NCI-H1436 treated with DMSO at 0.1 percent for 48 hours (cell line): ENCODE measurements at regions not wholly inside any gene's neighbourhood (a gene's known extent, or its start where the extent isn't known, plus 50 kb on each side); places are given as distances from the start of the nearest gene placed in this dataset.

Source experiments
- DNase-seq: peaks from one replicate; lab custom pipeline; 2025; lab: John Stamatoyannopoulos, UW

DNA sequence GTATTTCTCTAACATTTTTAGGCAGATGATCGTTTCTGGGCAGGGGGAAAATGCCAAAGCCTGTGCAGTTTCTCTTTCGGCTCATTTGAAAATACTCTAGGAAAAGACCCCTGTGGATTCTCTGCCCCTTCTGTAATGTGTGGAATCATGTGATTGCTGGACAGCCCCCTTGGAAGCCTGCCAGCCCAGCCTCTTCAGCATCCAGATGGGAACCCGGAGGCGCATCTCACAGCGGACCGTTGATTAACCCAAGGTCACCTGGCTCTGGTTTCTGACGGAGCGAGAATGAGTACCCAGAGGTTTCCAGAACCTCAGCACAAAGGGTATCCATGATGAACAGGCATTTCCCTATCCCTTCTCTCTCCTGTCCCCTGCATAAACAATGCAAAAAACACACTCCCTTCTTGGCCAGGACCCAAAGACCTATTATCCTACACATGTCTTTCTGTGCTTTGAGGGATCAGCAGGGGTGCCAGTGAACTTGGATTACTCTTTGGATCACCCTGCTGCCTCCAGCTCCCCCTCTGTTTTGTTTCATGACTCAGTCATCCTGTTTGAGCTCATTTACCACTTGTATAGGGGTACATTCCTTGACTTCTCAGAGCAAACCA lies 957.1 kb upstream of the RBFOX1 start:
- no peak for DNase-seq

DNA sequence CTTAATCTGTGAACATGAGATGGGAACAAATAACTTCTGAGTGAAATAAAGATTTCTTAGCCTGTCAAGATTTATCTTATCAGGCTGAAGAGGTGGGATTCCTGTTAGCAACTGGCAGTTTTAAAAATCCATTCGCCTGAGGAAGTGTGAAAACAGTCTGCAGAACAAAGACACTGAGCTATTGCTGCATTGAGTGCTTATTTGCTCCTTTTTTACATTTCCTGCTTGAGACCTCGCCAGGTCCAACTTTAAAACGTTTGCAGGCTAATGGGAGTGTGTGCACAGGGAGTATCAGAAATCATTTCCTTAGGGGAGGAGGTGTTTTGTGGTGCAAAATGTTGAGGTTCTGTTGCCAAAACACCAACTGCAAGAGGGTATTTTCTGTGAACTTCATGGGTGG lies 957.8 kb upstream of the RBFOX1 start:
- no peak for DNase-seq

DNA sequence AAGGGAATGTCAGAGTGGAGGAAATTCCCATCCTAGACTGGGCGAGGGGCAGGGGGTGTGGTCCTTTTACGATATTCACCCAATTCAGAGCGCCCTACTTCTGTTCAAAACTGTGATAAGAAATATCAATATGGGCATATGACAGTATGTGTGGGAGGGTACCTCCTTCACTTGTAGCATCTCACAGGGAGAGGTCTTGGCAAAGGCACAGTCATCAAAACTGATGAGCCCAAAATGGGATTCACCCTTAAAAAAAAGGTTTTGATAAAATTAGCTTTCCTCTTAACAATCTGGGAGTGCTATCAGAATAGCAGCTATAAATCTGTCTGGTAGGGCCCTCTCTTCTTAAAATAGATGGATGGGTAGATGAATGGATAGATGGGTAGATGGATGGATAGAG lies 967.8 kb upstream of the RBFOX1 start:
- DNase-seq = no peak

DNA sequence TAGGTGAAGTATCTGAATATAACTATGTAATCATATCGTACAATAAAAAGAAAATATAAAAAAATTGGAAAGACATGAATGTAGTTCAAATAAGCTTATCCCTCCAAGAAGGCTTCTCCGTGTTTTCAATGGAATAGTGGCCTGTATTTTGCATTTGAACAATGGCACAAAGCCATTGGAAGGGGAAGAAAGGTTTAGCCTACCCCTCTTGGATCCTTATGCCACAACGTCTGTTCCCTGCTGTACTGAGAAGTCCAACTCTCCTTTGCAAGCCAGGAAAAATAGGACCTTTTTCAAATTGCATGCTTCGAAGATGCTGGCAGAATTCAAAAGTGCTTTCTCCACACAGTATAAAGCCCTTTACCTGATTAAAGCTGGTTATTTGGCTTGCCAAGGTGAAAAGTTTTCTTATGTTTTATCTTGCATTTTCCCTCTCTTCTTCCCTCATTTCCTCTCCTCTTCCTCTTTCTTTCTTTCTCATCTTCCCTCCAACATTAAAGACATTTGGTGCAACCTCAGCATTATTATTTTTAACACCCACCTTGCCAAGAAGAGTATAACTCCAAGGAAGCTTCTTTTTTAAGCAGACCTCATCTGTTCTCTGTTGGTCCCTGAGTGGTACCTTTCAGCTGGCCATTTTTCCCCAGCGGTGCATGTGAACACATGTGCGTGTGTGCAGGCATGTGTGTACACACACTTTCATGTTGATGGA lies 968.6 kb upstream of the RBFOX1 start:
- DNase-seq = no peak

DNA sequence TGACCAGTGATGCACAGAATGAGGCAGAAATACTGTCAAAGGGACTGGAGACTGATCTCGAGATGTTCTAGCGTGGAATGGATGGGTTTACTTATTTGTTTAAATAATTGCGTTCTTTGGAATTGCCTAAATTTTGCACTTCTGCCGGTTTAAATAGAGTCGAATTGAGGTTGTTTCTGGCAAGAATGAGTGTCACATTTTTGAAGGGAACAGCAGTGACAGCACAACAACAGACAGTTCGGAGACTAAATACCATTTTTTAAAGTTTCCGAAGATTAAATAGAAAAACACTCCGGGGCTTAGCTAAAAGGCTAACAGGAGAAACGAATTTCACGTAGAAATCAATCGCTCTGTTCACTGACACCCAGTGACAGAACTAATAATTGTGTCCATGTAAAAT lies 969.2 kb upstream of the RBFOX1 start:
- DNase-seq = no peak

DNA sequence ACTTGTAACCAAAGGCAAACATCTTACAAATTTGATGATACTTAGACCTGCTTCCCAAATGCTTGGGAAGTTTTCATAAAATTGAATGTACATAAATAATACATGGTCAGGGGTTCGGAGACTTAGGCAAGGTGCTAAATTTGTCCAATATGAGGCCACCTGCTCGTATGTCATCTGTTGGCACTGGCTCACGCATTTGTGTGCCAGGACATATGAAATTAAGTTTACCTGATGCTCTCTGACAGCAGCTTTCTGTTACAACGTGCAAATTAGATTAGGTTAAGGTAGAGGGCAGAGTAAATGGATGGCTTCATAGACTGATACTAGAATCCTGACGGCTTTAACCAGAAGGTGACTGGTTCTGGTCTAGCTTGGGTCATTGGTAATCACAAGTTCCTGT lies 970.3 kb upstream of the RBFOX1 start:
- no peak for DNase-seq

DNA sequence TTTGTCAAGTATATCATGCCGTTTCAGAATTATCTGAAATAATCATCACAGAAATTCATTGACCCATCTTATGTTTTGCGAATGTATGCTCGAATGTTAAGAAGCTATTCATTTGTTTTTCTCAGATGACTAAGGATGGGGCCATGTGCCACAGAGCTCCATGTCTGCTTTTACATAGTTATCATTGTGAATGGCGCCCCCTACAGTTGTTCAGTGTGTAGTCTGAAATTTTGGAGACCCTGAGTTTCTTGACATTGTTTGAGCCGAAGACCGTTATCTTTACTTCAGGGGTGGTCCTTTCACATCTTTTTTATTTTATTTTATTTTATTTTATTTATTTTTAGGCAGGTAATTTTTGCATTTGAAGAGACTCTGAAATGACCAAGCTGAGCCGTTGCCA lies 972.0 kb upstream of the RBFOX1 start:
- no peak for DNase-seq

DNA sequence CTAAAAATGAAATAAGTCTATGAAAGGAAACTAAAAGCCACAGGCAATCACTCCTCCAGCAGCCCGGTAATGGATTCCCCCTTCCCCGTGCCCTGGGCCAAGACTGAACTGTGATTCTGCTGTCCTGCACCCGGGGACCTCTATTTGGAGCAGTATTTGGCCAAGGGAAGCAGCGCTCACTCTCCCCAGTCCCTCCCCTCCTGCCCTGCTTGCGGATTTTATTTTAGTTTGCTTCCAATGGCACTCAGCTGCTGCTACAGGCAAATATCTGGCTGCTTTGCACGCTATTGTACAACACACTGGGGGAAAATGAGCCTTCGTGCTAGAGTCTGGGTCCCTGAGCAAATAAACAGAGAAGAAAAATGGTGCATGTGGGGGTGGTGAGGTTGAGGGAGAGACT lies 975.7 kb upstream of the RBFOX1 start:
- no peak for DNase-seq

DNA sequence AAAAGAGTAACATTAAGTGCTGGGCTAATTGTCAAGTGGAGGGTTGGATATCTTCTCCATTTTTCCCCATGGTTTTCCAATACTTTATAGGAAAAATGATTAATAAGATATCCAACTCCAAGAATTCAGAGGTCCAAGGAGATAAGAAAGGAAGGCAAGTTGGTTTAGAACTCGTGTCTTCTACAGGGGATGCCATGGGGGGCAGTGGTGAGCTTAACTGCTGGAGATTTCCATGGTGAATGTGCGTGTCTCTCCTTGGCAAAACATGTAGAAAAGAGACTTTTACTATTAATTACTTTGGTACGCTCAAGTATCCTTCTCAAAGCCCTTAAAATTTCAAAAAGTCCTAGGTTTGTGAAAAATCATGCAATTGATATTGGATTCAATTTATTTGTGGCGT lies 982.9 kb upstream of the RBFOX1 start:
- no peak for DNase-seq

DNA sequence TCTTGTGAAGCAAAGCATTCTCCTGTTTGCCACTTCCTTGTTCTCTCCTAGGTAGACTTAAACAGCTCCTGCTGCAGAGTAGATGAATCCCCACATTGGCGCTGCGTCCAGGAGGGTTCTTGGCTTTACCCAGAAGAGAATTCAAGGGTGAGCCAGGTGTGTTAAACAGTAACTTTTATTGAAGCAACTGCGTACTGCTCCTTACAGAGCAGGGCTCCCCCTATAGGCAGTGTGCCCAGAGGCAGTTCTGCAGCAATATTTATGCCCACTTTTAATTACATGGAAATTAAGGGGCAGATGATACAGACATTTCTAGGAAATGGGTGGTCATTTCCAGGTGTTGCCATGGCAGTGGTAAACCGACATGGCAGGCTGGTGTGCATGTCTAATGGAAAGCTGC lies 987.6 kb upstream of the RBFOX1 start:
- no peak for DNase-seq

DNA sequence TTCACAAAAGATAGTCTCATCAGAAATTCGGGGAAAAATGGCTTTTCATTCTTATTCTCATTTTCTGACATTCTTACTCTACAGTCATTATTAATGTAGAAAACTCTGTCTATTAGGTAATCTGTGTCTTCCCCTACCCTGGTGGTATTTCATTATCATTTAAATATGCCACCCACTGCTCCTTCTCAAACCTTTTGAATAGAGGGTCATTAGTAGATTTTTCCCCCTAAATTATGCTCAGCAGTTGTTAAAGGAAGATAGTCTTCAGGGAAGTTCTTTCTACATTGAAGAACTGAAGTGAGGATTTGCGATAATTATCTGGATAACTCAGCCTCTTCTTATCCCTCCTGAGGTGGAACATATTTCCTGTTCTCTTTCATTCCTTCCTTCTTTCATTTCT lies 989.5 kb upstream of the RBFOX1 start:
- DNase-seq = no peak

DNA sequence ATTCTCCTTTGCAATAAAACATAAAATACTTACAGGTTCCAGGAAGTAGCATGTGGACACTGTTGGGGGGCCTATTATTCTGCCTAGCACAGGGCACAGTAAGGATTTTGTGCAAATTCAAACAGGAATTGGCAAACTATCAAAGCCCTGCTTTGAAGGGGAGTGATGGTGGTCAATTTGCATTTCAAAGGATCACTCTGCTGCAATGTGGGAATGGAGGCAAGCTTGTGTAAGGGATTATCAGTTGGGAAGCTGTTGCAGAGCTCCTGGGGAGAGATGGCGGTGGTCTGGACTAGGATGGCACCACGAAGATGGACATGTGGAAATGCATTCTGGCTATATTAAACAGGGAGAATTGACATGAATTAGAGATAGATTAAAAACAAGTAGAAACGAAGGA lies 990.7 kb upstream of the RBFOX1 start:
- no peak for DNase-seq

DNA sequence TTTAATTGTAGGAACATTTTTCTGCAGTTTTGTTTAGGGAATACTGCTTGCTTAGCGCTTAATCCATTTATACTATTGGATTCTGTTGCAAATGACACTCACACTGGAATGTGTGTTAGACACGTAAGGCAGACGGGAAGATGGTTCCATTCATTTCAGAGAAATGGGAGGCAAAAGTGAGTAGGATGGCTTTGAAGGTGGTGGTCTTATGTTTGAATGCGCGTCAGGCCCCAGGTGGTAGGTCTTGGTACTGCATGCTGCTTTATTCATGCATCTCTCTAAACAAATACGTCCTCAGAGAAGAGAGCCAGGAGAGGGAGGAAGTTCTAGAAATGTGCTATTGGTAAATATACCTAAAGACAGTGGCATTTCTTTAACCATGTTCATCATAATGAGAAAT lies 997.6 kb upstream of the RBFOX1 start:
- no peak for DNase-seq

DNA sequence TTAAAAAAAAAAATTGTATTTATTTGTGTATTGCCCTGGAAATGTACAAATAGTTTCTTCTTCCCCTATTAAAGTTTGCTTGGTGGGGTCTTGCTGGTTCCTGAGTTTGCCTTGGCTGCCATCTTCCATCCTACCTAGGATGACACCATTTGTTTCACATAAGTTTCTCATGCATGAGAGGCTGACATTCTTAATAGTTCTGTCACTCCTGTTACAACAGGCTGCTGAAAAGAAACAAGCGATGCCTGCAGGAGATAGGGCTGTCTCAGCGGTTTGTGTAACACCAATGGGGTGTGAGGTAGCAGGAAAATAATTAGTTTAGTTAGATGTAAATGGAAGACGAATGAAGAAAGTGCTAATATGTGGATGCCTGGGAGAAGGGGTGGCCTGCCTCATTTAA lies 1000.9 kb upstream of the RBFOX1 start:
- DNase-seq = no peak

DNA sequence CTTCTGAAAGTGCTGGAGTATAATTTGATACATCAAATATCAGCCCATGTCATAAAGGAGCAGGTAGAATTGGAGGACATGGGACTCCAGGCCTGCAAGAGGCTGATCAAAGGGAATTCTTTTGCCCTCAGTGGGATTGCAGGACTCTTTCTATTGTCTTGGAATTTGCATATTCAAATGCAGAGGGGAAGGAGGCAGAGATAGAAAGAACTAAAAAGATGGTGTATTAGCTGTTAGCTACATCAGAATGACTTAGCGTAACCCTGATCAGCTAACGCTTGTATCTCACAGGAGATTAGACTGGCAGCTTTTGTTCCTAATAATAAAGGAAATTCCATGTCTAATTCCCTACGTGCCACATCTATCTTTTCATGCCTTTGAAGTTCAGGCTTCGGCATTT lies 1014.7 kb upstream of the RBFOX1 start:
- DNase-seq = no peak

DNA sequence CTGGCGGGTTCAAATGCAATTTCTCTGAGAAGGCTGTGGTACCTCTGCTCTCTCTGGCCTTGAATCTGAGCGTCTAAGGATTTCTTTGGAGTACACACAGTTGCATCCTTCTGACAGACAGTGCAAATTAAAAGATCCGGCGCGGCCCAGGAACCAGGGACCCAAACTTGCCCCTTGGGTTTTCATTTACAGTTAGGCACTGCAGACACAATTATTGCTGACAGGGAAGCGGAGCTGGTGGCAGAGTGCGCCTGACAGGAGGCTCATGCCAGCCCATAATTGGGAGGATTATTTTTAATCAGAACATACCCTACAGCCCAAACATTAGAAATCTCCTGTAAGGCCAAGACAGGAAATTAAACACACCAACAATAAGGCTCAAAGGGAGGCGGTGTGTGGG lies 1023.4 kb upstream of the RBFOX1 start:
- DNase-seq = no peak

DNA sequence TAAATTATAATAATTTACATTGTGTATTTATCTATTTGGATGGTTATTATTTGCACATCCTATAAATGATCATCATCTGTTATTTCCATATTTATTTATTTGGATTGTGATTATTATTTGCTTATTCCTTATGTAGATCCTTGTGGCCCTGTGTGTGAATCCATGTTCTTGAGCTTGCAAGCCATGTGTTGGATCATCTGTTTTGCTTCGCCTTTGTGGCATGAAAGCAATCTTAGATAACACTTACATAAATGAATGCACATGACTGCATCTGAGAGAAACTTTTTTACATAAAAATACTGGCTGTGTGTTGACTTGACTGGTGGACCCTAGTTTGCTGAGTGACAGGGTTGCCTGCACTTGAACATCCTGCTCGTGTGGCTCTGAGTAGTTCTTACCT lies 1024.5 kb upstream of the RBFOX1 start:
- DNase-seq = no peak

DNA sequence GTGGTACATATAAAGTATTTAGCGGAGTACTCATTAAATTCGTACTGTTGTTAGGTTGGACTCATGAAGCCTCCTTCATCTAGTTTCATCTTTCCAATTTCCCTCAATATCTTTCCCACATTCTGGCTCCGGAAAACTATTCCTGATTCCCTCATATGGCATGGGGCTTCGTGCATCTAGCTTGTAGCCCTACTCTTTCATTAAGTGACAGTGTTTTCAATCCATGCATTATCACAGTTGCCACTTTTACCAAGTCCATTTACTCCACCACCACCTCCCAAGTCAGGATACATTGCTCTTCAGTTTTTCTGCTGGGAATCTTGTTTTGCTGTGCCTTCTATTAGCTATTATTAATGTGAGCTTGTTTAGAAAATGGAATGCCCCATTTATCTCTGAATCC lies 1032.1 kb upstream of the RBFOX1 start:
- DNase-seq = no peak

DNA sequence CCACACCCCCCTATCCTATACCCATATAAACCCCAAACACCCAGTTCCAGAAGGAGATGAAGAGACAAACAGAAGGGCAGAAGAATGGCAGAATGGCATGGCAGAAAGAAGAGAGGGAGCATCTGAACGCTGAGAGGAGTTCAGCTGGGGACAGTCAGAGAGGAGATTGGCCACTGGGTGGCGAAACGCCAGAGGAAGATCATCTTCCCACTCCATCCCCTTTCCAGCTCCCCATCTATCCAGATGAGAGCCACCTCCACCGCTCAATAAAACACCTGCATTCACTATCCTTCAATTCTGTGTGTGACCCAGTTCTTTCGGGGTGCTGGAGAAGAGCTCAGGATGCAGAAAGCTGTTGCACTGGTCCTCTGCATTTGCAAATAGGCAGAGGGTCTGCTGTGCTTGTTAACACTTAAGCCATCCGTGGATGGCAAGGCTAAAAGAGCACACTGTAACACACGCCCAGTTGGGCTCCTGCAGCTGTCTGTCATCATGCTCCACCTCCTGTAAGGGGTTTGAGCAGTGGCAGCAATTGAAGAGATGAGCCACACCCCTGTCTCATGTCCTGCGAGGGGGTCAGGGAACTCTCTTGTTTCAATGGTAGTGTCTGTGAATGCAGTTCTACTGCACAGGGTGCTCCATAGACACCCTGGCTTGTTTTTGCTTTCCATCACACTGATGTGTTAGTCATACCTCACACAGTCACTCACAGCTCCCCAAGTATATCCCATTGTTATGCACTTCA lies 1034.8 kb upstream of the RBFOX1 start:
- no peak for DNase-seq

DNA sequence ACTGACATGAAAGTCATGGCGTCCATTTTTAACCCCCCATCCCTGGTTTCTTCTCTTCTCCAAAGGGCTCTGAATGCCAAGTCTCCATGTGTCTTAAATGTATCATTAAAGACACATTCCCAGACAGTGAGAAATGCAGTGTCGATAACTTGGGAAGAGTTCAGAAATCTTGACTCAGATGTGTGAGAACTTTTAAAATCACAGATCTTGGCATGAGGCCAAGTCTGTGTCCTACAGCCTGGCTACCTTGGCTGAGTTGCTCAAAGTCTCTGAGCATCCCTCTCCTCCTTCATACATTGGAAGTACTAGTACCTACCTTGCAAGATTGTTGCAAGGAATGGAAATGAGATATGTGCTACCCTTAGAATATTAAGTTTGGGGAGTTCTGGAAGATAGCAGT lies 1046.5 kb upstream of the RBFOX1 start:
- no peak for DNase-seq

DNA sequence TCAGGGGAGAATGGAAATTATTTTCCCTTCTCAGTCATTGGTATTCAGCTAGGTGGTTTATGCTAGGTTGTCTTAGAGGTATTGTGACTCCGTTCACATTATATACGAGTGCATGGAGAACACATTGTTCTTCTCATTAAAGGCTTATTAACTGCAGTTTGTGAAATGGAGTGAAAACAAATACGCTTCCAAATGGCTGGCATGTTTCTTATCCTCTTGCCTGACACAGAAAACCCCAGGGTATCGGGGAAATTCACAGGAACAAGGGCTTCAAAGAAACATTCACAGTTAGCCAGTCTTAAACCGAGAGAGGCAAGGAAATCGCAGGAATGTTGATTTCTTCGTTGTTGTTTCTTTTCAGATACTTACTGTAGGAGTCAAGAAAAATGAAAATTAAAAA lies 1047.9 kb upstream of the RBFOX1 start:
- DNase-seq = no peak

DNA sequence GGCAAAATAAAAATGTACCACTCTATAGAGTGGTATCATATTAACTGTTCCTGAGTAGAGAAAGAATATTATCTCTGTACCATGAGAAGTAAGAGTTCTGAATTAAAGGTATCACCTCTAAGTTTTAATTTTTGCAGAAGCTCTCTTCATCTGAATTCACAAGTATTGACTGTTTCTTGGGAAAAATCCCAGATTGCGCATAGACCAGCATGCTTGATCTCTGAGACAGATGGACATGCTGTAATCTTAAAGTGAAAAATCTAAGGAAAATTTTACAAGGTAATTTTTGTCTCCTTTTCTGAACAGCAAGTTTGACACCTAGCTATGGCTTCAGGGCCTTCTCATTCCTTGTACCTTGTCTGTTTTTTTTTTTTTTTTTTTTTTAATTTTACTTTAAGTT lies 1050.7 kb upstream of the RBFOX1 start:
- no peak for DNase-seq

DNA sequence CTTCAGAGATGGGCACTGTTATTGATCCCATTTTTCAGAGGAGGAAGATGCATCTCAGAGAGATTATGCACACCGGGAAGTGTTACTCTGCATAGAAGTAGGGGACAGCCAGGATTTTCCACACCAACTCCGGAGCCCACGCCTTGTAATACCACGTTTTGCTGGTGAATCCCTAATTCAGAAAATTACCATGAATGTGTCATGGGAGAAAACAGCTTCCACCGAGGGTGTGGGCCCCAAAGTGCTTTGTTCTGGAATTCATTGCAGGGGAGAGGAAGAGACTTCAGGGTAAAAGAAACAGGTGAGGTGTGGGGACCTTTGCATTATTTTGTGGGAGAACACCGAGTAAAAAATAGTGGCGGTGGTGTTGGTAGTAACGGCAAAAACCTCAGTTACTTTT lies 1051.4 kb upstream of the RBFOX1 start:
- no peak for DNase-seq

DNA sequence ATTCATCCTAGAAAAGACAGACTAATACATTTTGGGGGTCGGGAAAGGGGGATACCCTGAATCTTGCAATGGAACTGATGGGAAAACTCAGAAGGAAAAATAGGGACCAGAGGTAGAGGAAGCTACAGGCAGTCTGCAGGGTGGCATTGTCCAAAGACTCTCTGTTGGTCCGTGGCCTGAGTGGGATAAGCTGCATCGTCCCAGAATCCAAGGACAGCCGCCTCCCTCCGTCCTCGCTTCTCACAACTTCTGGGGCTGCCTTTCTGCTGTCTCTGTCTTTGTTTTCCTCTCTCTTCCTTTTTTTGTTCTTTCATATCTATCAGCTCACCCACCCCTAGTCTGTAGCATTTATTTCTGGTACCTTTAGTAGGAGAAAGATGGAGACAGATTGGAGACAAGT lies 1052.6 kb upstream of the RBFOX1 start:
- DNase-seq = no peak
